ENCODE measurements at regions not wholly inside any gene's neighbourhood (a gene's known extent, or its start where the extent isn't known, plus 50 kb on each side); places are given as distances from the start of the nearest gene placed in this dataset.

DNA sequence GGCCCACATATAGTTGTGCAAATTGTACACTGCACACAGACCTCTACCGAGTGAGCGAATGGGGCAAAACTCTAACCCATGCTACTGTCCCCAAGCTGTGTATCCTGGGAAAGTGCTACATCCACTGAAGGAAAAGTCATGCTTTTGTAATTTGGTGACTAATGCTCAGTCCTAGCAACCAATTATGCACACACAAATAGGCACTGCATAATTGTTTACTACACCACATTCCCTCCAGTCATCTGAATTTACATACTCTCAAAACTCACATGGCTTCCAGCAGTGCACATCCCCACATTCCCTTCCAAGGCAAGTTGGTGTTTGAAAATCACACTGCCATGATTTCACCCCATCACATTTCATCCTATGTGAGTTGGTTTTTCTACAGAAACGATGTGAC lies 125.9 kb upstream of the OSMR start:
- DNase-seq, result no peak

DNA sequence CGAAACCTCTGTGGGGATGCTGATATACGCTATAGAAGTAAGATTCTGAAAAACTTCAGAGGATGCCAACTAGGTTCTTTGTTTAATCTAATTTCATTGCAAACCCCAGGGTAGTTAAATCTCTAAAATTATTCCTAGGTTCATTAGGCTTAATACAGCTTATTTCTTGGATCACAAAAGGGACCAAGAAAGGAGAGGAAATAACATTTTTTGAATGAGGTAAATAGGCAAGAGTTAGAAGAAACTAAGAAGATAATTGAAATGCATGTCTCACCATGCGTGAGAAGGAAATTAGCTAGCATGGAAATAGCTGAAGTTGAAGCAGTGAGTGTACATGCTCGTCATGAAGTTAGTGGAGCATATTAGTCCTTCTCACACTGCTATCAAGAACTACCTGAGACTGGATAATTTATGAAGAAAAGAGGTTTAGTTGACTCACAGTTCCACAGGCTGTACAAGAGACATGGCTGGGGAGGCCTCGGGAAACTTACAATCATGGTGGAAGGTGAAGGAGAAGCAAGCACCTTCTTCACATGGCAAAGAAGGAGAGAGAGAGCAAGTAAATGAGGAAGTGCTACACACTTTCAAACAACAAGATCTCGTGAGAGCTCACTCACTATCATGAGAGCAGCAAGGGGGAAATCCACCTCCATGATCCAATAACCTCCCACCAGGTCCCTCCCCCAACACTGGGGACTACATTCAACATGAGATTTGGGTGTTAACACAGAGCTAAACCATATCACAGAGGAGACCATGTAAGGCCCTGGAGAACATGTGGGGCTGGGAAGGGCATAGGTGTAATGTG lies 125.1 kb upstream of the OSMR start:
- DNase-seq, result no peak

DNA sequence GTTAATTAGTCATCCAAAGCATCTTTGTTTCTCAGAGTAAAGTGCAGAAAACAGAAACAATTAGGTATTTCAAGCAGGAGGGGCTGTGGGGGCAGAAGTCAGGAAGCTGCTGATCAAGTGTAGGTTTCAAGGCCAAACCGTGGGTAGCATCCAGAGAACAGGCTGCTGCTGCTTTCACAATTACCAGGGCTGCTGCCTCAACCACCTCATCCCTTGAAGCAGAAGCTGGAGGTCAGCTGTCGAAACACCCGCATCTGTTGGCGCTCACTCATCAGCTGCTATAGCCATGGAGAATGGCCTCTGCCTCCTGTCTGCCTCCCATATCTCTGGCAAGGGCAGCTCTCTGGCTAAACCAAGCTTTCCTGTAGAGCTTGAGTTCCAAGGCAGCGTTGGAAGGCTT lies 122.9 kb upstream of the OSMR start:
- DNase-seq, result no peak

DNA sequence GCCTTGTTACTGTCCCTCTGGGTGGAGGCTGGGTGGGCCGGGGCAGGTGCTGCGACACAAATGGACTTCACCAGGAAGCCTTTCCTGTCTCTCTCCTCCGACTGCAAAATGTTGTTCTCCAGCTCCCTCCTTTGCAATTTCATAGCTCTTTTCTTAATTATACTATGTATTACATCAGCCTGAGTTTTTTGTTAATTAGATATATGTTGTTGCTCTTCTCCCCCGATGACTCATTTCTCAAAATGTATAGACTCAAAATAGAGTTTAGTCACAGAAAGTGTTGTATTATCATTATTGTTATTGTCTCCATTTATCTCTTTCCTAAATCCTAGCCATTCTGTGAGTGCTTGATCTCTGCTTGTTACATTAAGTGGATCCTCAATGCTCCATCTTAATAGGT lies 122.4 kb upstream of the OSMR start:
- DNase-seq, result no peak

DNA sequence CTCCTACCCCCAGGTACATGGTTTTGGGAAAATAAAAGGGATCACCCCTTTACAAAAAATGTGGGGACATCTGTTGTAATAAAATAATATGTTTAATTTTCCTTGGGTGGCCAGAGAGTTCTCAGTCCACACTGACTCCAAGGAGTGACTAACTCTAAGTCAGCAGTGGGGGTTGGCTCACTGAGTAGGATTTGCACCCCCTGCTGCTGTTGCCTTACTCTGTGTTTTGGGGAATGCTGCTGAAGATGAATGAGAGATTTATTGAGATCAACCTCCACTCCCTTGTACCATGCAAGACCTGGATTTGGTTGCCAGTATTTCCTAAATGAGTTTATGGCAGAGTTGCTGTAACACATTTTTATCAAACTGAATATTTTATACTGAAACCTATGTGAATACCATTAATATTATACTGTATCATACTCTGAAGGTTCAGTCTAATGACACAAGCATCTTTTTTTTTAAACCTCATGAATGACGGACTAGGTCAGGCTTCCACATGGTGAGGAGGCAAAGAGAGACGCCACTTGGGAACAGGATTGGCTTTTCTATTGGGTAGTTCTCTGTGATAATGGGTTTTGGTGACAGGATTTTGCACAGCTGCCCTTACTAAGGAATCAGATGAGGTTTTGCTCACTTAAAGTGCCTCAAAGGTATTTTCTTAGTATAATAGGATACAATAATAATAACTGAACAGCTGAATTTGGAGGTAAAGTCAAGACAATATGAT lies 121.3 kb upstream of the OSMR start:
- no peak for DNase-seq

DNA sequence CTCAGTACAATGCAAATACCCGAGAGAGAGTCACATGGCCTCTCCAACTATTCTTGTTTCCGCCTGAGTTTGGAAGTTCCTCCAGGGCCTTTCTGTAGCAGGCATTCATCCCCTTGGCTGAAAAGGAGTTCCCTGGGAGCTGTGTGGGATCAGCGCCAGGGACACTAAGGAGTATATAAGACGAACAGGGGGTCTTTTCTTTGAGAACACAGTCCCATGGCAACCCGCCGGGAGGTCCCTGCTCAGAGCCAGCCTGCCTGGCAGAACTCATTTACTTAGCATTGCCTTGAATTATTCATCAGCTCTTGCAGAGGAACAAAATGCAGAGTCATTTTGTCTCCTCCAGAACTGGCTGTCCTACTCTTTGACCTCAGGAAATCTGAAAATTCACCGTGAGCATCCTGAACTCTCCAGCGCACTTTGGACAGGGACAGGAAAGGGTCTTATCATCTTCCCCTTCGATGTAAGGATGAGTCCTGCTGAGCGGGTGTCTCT lies 120.4 kb upstream of the OSMR start:
- no peak for DNase-seq

DNA sequence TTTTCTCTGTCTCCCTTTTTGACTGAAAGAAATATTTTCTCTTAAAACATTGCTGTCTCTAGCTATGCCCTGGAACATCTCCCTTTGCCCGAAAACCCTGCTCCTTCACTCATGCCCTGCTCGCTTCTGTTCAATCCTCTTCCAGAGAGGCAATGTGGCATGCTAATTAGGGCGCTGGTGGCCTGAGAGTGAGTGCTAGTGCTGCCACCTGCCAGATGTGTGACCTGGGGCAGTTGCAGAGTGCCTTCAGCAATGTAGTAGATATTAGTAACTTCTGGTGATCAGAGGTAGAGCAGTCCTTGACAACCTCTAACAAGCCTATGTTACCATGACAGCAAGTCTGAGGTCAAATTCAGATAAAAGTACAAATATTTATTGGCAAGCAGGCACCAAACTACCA lies 119.5 kb upstream of the OSMR start:
- DNase-seq, result no peak

DNA sequence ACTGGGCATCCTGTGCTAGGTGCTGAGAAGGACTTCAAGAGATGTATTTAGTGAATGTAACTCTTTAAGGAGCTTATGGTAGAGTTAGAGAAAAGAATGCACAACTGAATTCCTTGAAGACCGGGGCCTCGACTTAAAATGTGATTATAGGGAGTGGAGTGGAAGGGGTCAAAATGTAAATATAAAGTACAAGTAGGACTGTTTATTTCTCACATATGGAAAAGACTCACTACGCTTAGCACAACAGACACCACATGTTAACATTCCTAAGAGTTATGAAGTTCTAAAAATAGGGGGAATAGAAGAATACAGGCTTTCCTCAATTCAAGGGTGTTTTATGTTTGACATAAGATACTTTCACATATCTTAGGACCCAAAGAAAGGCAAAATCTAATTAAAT lies 117.8 kb upstream of the OSMR start:
- DNase-seq, result no peak

DNA sequence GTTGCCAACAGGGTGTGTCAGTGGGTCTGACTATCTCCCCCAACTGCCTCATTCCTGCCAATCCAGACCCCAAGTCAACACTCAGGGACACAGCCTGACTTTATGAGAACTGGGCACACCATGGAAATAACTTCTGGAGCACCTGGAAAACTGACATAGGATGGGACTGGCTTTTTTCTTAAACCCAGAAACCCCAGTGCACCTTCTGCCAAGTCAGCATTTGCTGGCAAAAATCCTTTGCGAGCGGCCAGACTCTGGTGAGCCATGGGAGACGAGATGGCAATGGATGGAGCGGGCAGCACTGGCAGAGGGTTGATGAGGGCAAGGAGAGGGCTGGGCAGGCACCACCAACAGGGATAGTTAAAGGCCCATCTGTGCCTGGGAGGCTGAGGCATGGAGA lies 114.4 kb upstream of the OSMR start:
- DNase-seq, result no peak

DNA sequence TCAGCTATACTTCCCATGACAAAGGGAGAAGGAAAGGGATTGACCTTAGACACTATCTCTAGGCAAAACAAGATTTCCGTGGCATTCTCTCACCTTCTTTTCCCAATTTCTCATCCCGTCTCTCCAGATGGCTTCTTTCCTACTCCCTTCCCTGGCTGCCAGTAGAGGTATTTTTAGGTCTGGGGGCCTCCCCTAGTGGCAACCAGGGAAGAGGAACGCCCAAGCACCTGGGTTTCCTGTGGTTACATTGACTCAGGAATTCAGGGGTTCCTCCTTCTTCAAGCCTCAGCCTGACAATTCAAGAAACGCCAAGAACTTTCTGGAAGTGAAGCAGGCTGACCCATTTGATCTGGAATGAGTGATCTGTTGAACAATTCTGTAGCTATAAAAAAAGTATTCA lies 111.5 kb upstream of the OSMR start:
- no peak for DNase-seq

DNA sequence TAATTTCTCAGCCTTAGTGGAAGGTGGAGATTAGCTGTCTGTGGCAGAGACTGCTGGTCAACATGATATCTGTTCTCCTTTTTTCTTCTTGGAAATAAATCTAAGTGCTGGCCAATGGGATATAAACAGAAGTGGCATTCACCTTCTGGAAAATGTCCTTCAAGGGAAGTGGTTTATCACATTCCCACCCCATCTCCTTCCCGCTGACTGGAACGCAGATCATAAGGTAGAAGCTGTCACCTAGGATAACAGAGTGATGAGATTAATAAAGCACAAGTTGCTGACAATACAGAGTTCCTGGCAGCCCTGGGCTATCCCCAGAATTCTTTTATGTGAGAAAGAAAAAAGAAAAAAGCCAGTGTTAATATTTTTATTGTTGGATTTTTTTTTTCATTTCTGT lies 109.7 kb upstream of the OSMR start:
- no peak for DNase-seq

DNA sequence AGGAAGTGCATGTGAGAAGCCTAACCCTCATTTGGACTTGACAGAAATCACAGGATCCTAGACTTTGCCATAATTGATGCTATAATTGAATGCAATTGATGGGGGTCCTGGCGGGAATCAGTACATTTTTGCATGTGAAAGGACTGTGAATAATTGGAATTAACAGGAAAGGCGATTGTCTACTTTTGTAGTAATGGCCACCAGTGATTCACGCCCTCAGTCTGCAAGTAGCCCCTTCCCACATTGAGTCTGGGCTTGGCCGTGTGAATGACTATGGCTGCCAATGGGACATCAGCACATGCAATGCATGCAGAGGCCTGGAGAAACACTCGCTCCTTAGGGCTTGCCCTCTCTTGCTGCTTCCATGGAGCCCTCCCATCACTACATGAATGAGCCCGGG lies 107.8 kb upstream of the OSMR start:
- DNase-seq, result no peak

DNA sequence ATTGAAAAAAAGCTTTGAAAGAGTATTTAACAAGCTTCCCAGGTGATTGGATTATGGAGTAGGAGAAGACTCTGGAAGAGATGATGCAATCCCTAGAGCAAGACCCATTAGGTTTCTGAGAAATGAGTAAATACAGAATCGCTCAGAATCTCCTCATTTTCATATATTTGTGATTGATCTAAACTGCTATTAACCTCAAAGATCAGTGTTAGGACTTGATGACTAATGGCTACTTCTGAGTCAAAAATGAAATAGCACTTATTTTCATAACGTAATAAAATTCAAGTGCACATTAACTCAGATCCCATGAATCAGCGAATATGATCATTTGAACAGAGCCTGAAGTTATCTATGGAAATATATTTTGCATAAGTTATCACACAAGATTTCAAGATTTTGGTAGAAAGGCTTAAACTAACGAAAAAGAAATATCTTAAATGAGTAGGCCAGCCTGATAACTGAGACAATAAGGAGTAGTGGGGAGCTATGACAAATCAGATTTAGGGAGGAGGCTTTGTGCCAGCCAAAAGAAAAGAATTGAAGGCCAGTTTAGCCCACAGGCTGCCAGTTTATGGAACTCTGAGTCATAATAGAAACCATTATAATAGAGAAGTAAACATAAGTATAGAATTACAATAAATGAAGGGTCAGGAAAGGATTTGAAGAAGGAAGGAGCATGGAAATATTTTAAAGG lies 106.7 kb upstream of the OSMR start:
- DNase-seq, result no peak

DNA sequence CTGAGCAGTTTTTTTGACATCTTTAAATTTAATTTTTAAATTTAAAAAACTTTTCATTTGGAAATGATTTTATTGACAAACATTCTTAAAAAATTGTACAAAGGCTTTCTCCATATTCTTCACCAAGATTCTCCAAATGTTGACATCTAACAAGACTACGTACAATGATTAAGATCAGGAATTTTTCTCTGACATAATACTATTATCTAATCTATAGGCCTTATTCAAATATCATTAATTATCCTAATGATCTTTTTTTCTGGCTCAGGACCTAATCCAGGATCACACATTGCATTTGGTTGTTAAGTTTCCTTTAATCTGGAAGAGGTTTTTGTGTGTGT lies 106.1 kb upstream of the OSMR start:
- DNase-seq, result no peak

DNA sequence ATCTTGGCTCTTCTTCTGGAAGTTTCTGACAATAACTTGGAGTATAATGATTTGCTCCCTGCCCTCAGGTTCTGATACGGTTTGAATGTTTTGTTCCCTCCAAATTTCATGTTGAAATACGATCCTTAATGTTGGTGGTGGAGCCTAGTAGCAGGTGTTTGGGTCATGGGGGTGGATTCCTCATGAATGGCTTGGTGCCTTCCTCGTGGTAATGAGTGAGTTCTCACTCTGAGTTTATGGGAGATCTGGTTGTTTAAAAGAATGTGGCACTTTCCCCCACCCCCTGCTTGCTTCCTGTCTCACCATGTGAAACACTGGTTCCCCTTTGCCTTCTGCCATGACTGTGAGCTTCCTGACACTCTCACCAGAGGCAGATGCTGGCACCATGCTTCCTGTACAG lies 103.0 kb upstream of the OSMR start:
- DNase-seq, result no peak

DNA sequence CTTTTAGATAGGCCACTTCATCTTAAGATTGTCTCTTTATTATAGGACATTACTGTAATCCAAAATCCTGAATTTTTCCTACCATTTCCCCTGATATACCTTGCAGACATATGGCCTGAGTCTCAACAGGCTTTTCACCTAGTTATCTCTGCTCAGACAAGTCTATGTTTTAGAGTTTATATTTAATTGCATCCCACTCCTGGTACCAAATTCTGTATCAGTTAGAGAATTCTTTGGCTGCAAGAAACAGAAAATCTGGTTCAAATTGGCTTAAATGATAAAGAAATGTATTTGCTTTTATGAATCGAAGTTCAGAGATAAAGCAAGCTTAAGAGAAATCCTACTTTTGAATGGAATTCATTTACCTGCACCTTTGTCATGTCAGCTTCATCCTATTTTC lies 102.2 kb upstream of the OSMR start:
- no peak for DNase-seq

DNA sequence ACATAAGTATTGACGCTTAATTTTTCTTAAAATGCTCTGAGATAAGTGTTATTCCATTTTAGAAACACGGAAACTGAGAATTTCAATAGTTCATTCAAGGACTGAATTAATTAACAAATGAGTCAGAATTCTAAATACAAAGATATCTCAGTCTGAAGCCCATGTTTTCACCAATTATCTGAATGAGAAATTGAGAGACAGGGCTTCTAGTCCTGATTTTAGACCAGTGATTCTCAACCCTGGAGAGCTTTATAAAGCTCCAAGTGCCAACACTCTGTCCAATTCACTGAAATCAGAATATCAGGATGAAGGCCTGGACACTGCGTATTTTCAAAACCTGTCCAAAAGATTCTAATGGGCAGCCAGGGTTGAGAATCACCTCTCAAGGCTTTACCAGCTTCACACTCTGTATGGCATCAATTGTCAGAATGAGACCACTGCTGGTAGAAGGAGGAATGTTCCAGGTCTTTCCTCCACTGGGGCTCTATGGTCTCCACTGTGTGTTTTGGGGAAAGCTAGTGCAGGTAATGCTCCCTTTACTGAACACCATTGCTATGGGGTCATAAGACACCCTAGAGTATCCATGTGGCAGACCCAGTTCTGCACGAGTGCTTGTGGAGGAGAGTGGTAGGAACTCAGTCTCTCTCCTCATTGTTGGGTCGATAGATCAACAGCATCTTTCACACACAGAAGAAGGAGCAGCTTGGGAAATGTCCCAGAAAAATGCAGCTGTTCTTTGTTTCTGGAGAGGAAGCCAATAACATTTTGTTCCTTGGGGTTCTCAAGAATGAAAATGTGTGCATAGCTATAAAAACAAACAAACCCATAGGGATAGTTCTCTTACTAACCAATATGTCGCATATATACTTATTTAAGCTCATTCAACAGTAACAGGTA lies 99.7 kb upstream of the OSMR start:
- DNase-seq, result no peak

DNA sequence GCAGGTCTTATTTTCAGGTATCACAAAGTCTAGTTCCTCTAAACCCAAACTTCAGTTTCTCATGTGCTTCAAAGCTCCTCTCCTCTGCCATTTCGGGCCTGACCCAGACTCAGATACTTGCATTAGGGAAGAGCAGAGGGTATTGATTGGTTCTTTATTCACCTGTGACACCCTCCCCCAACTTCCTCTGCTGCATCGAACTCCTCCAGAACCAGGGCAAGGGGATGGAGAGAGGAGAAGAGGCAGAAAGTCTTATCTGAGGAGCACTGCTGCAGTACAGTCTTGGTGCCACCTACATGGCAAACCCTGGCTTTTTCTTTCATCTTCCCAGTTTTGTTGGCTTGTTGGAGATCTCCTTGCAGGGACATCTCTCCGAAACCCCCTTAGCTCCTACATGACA lies 96.0 kb upstream of the OSMR start:
- DNase-seq, result no peak

DNA sequence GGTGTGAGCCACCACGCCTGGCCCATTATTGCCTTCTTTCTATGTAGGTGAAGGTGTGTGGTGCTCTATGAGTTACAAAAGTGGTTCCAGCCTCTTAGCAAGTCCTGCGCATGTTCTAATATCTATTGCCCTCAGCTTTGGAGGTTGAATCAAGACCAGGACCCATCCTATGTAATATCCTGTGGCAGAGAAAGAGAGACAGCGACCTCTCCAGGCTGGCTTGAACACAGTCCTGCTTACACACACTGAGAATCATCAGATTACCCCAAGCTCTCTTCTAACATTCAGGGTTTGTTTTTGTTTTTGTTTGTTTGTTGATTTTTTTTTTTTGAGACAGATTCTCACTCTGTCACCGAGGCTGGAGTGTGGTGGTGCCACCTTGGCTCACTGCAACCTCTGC lies 94.7 kb upstream of the OSMR start:
- no peak for DNase-seq

DNA sequence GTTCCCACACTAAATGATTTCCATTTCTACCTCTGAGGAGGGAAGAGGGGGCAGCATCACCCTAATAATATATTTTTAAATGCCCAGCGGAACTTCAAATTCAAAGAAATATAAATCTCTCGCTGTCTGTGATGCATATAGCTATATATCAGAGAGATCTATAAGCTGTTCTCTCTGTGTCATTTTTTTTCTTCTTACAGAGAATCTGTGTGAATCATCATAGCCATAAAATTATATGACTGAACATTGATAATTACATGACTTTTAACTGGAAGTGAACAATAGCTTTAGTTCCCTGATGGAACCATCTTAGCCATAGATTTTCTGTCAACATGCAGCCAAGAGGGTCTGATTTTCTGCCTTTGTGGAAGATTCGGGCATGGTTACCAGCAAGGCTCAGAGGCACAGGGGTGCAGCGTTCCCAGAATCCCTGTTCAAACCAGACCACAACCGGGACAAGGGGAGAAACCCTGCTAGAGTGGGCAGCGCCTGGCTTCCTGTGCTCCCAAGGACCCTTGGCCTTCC lies 93.7 kb upstream of the OSMR start:
- DNase-seq, result no peak

DNA sequence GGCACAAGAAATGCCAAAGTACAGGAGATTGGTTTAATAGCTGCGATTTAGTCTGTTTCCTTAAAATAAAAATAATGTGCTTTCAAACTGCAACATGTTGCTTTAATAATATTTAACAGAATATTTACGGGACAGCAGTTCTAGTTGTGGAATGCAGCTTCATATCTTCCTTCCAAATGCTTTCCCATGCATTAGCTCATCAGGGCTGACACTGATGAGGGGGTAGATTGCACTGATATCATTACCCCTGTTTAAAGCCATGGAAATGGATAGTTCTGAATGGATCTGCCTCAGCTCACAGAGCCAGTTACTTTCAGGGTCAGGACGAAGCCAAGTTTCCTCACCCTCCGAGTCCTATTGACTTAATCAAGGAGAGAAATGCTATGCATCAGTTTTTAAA lies 93.2 kb upstream of the OSMR start:
- no peak for DNase-seq

DNA sequence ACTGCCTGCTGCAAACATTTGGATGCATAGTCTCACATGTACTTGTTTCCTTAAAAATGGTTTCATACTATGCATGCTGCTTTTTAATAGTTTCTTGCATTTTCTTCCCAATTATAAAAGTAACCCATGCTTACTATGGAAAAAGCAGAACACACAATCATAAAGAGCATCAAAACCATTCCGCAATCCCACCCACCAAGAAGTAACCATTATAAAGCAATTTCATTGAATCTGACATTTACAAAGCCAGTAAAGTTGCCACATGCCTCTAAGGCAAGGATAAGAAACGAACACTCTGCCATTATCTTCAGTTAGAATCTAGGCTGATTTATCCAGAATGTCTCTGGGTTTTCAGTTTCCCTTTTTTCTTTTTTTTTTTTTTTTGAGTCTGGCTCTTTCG lies 92.7 kb upstream of the OSMR start:
- no peak for DNase-seq
